Astrocyte (in vitro differentiated cells and primary cell): ENCODE measurements at regions not wholly inside any gene's neighbourhood (a gene's known extent, or its start where the extent isn't known, plus 50 kb on each side); places are given as distances from the start of the nearest gene placed in this dataset.

Experiments
- CTCF ChIP-seq: IDR thresholded peaks from 2 replicates; pipeline ENCODE4 v1.5.1; 2011; ENCODE audit warnings: low read depth, mild to moderate bottlenecking, inconsistent platforms, low read length, moderate library complexity; ENCODE audit not compliant: insufficient read depth
- EZH2 ChIP-seq: IDR thresholded peaks from 2 replicates; pipeline ENCODE4 v1.6.1; 2012; ENCODE audit warnings: mild to moderate bottlenecking, low read length, inconsistent platforms; ENCODE audit not compliant: insufficient read depth

- TF ChIP-seq CTCF (no peak), EZH2 (no peak)
These were observed 152.5 kb upstream of the BTG1 start for GRCh38 chr12:92297932-92298696.
